Calu3 (cell line): ENCODE measurements at regions not wholly inside any gene's neighbourhood (a gene's known extent, or its start where the extent isn't known, plus 50 kb on each side); places are given as distances from the start of the nearest gene placed in this dataset.

Experiments used
- BruUV-seq: library from RNA; stranded (reverse); fragments of 400-500 nt; replicated peaks from 2 replicates; lab custom pipeline; 2021; lab: Mats Ljungman, UMichigan
- CTCF ChIA-PET: fragments of 300-600 bp; sonication (Branson Sonifier 250); formaldehyde crosslinking; loops from one replicate; lab custom pipeline; 2022; ENCODE audit warnings: antibody characterized with exemption; lab: Charles Lee
- DNase-seq: peaks from one replicate; pipeline ENCODE4 v3.0.0; 2022
- H3K27ac Mint-ChIP-seq: one replicate; pipeline ENCODE4 v1.8.0; 2022; ENCODE audit warnings: mixed read lengths; ENCODE audit not compliant: unreplicated experiment
- H3K27me3 Mint-ChIP-seq: one replicate; pipeline ENCODE4 v1.8.0; 2022; ENCODE audit warnings: mixed read lengths; ENCODE audit not compliant: unreplicated experiment
- H3K36me3 Mint-ChIP-seq: one replicate; pipeline ENCODE4 v1.8.0; 2022; ENCODE audit warnings: mild to moderate bottlenecking, moderate library complexity, mixed read lengths; ENCODE audit not compliant: insufficient read depth, unreplicated experiment
- H3K4me1 Mint-ChIP-seq: one replicate; pipeline ENCODE4 v1.8.0; 2022; ENCODE audit warnings: mild to moderate bottlenecking, low read depth, mixed read lengths; ENCODE audit not compliant: unreplicated experiment
- H3K4me3 Mint-ChIP-seq: one replicate; pipeline ENCODE4 v1.8.0; 2022; ENCODE audit warnings: mild to moderate bottlenecking, low read depth, moderate library complexity, mixed read lengths; ENCODE audit not compliant: unreplicated experiment
- H3K9me3 Mint-ChIP-seq: one replicate; pipeline ENCODE4 v1.8.0; 2022; ENCODE audit warnings: low read depth, mixed read lengths; ENCODE audit not compliant: unreplicated experiment
- intact Hi-C: fragments of 100-400 bp; cut with micrococcal nuclease; formaldehyde crosslinking; loops from one replicate; pipeline ENCODE4 v1.10.0; 2022; ENCODE audit not compliant: unreplicated experiment
- TF ChIP-seq, protein P1 (sequence below): fragments of 200-600 bp; IDR thresholded peaks from one replicate; pipeline ENCODE4 v1.8.0; 2022; ENCODE audit warnings: antibody characterized with exemption; ENCODE audit not compliant: unreplicated experiment

- H3K4me1 Mint-ChIP-seq, result no peaks in the 10 kb centered on the region
- intact Hi-C loops, result no loop called here
Observed at GRCh38 chr9:26412446-26412845, 480.2 kb downstream of the CAAP1 start.

DNA sequence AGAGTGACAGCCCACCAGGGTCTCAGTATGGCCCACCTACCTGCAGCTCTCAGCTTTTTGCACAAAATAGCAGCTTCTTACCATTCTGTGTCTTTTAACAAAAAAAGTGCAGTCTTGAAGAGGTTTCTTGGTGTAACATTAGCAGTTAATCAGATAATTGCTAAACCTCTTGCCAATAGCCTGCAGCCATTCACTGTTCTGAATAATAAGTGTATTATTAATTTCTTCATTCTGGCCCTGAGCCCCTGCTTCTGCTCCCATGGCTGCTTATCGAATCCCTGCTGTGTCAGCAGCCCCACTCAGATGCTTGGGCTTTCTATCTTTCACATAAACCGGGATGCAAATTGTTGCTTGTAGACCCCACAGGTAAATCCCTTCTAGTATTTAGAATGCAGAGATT lies 485.9 kb downstream of the CAAP1 start:
- no peaks in the 10 kb centered on the region for H3K4me1 Mint-ChIP-seq
- DNase-seq, result no peak
- intact Hi-C loops, result no loop called here
- no TSS peak for BruUV-seq
- H3K27ac Mint-ChIP-seq, result no peak overlapping the region
- TF ChIP-seq, protein P1, sequence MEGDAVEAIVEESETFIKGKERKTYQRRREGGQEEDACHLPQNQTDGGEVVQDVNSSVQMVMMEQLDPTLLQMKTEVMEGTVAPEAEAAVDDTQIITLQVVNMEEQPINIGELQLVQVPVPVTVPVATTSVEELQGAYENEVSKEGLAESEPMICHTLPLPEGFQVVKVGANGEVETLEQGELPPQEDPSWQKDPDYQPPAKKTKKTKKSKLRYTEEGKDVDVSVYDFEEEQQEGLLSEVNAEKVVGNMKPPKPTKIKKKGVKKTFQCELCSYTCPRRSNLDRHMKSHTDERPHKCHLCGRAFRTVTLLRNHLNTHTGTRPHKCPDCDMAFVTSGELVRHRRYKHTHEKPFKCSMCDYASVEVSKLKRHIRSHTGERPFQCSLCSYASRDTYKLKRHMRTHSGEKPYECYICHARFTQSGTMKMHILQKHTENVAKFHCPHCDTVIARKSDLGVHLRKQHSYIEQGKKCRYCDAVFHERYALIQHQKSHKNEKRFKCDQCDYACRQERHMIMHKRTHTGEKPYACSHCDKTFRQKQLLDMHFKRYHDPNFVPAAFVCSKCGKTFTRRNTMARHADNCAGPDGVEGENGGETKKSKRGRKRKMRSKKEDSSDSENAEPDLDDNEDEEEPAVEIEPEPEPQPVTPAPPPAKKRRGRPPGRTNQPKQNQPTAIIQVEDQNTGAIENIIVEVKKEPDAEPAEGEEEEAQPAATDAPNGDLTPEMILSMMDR, result no peak
- CTCF ChIA-PET, result no interaction called here
- no peaks in the 10 kb centered on the region for H3K36me3 Mint-ChIP-seq
- no peak overlapping the region for H3K4me3 Mint-ChIP-seq
- peaks cover 21% of the 10 kb centered on the region for H3K9me3 Mint-ChIP-seq
- H3K27me3 Mint-ChIP-seq, result no peaks in the 10 kb centered on the region

More at GRCh38 chr9:26412446-26412845, 480.2 kb downstream of the CAAP1 start:
- CTCF ChIA-PET, result no interaction called here
- no peak for DNase-seq
- Mint-ChIP-seq H3K27ac (no peak overlapping the region), H3K4me3 (no peak overlapping the region), H3K9me3 (peaks cover 20% of the 10 kb centered on the region), H3K27me3 (no peaks in the 10 kb centered on the region), H3K36me3 (no peaks in the 10 kb centered on the region)
- BruUV-seq, result no TSS peak
- TF ChIP-seq, protein P1, result no peak

GRCh38 chr9:26399556-26399955 lies 493.0 kb downstream of the CAAP1 start:
- H3K9me3 Mint-ChIP-seq, result peaks cover 11% of the 10 kb centered on the region
- H3K36me3 Mint-ChIP-seq, result no peaks in the 10 kb centered on the region
- no peak overlapping the region for H3K4me3 Mint-ChIP-seq
- CTCF ChIA-PET, result no interaction called here
- no TSS peak for BruUV-seq
- TF ChIP-seq, protein P1, result no peak
- DNase-seq, result no peak
- no peaks in the 10 kb centered on the region for H3K27me3 Mint-ChIP-seq
- H3K4me1 Mint-ChIP-seq, result no peaks in the 10 kb centered on the region
- H3K27ac Mint-ChIP-seq, result no peak overlapping the region
- intact Hi-C loops, result no loop called here

DNA sequence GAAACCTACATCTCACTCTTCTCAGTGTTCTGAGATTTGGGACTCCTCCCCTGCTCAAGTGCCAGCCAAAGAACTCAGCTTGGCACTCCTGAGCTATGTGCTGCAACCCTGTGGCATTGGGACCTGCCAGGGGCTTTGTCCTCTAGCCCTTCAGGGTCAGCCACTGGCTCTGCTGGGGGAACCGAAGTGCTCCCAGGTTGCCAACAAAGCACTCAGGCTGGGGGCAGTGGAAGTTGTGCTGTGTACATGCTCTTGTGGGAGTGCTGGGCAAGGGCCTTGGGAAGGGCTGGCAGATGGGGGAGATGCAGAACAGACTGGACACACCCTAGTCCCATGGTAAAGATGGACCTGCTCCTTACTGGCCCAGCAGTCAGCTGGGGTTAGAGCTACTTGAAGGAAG lies 498.6 kb downstream of the CAAP1 start:
- intact Hi-C loops, result no loop called here
- CTCF ChIA-PET, result no interaction called here
- TF ChIP-seq, protein P1, result no peak
- H3K9me3 Mint-ChIP-seq, result peaks cover 8% of the 10 kb centered on the region
- no peaks in the 10 kb centered on the region for H3K4me1 Mint-ChIP-seq
- H3K36me3 Mint-ChIP-seq, result no peaks in the 10 kb centered on the region
- H3K27me3 Mint-ChIP-seq, result no peaks in the 10 kb centered on the region
- H3K27ac Mint-ChIP-seq, result no peak overlapping the region
- DNase-seq, result no peak
- BruUV-seq, result no TSS peak
- H3K4me3 Mint-ChIP-seq, result no peak overlapping the region
